Activated naive CD4-positive, alpha-beta T cell treated with anti-CD3 and anti-CD28 coated beads, Interleukin-2, amount 10 ng/mL, durations not matched to agents 7 days and 5 days (primary cell): ENCODE measurements at regions not wholly inside any gene's neighbourhood (a gene's known extent, or its start where the extent isn't known, plus 50 kb on each side); places are given as distances from the start of the nearest gene placed in this dataset.
A peak's percentile ranks its signal among the peaks of the same experiment; 100 is the strongest.
"Not testable (repeated sequence)": the region's sequence is repeated elsewhere in the genome, so short reads cannot be mapped to it uniquely, and the experiment has no call there.

Experiments used
- CTCF ChIA-PET: fragments of 350-600 bp; sonication (Branson Sonifier 250); formaldehyde crosslinking; loops from one replicate; lab custom pipeline; 2021; ENCODE audit warnings: antibody characterized with exemption; lab: Charles Lee
- DNase-seq: peaks from one replicate; pipeline ENCODE4 v3.0.0-alpha.2; 2020
- H3K27ac Mint-ChIP-seq: one replicate; pipeline ENCODE4 v1.8.0; 2021; ENCODE audit warnings: mild to moderate bottlenecking, moderate library complexity, mixed read lengths
- H3K27me3 Mint-ChIP-seq: one replicate; pipeline ENCODE4 v1.8.0; 2021; ENCODE audit warnings: mild to moderate bottlenecking, mixed read lengths
- H3K36me3 Mint-ChIP-seq: one replicate; pipeline ENCODE4 v1.8.0; 2021; ENCODE audit warnings: mixed read lengths
- H3K4me1 Mint-ChIP-seq: one replicate; pipeline ENCODE4 v1.8.0; 2021; ENCODE audit warnings: mixed read lengths
- H3K4me3 Mint-ChIP-seq: one replicate; pipeline ENCODE4 v1.8.0; 2021; ENCODE audit warnings: mild to moderate bottlenecking, moderate library complexity, mixed read lengths
- H3K9me3 Mint-ChIP-seq: one replicate; pipeline ENCODE4 v1.8.0; 2021; ENCODE audit warnings: mixed read lengths

DNA sequence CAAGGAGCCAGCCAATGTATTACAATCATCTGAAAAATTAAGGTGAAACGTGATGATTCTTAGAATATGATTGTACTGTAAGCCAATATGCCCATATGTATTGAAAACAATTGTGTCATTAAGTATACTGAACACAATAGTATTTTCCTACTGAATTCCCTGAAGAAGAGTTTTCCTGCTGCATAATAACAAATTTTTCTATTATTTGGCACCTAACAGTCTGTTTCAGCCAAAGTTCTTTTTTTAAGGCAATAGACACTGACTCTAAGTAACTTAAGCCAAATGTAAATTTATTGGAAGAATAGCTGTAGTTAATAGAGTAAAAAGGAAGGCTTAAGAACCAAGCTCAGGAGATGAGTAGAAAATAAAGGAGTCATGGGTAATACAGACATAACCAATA lies 220.6 kb downstream of the PPP4R3C start:
- Mint-ChIP-seq H3K36me3 (no peaks in the 10 kb centered on the region), H3K4me1 (no peaks in the 10 kb centered on the region), H3K27ac (no peak overlapping the region), H3K9me3 (peaks cover 5% of the 10 kb centered on the region), H3K4me3 (no peak overlapping the region), H3K27me3 (no peaks in the 10 kb centered on the region)
- CTCF ChIA-PET: no interaction called here
- DNase-seq: no peak

DNA sequence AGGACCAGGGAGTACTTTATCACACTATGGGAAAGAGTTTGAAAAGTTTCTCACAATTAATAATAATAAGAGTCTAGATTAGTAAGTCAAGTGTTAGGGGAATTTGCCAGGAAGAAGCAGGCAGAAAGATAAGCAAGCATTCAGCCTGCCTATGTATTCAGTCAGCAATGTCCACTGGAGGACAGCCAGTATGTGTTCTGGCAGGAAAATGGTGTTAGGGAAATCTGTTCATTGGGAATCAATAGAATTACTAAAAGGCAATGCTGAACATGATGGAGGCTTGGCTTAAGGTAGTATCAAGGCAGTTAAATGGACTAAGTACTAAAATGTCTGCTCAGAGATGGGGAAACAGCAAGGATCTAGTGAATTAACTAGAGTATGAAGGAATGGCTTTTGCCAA lies 221.2 kb downstream of the PPP4R3C start:
- Mint-ChIP-seq H3K27ac (no peak overlapping the region), H3K4me3 (no peak overlapping the region), H3K9me3 (peaks cover 5% of the 10 kb centered on the region), H3K36me3 (no peaks in the 10 kb centered on the region), H3K4me1 (no peaks in the 10 kb centered on the region), H3K27me3 (no peaks in the 10 kb centered on the region)
- no peak for DNase-seq
- CTCF ChIA-PET: no interaction called here

DNA sequence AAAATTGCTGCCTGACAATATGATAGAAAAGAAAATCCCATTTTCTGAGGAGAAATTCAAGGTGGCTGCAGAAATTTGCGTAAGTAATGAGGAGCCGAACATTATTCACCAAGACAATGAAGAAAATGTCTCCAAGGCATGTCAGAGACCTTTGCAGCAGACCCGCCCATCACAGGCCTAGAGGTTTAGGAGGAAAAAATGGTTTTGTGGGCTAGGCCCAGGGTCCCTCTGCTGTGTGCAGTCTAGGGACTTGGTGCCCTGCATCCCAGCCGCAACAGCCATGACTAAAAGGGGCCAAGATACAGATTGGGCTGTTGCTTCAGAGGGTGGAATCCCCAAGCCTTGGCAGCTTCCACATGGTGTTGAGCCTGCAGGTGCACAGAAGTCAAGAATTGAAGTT lies 223.1 kb downstream of the PPP4R3C start:
- CTCF ChIA-PET, H3K27ac Mint-ChIP-seq, DNase-seq, H3K4me3 Mint-ChIP-seq, H3K4me1 Mint-ChIP-seq, H3K27me3 Mint-ChIP-seq, H3K36me3 Mint-ChIP-seq, H3K9me3 Mint-ChIP-seq: not testable (repeated sequence)

GRCh38 chrX:27236681-27237080 lies 226.5 kb downstream of the PPP4R3C start:
- no peaks in the 10 kb centered on the region for H3K36me3 Mint-ChIP-seq
- no peak overlapping the region for H3K4me3 Mint-ChIP-seq
- CTCF ChIA-PET: no interaction called here
- DNase-seq: no peak
- no peaks in the 10 kb centered on the region for H3K27me3 Mint-ChIP-seq
- H3K27ac Mint-ChIP-seq: no peak overlapping the region
- no peaks in the 10 kb centered on the region for H3K4me1 Mint-ChIP-seq
- H3K9me3 Mint-ChIP-seq: peaks cover 3% of the 10 kb centered on the region

DNA sequence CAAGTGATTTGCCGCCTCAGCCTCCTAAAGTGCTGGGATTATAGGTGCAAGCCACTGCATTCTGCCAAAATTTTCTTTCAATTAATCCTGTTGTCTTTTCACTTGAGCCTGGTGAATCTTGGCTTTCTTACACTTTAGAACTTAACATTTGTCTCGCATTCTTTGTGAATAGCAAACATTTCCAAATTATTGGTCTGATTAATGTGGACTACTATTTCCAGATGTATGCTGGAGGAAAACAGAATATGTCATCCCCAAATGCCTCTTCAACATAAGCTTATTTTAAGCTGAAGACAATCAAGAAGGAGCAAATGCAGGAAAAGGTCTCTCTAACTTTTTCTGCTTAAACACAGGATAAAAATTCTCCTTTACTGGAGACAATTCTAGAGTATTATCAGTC lies 233.4 kb downstream of the PPP4R3C start:
- DNase-seq: no peak
- Mint-ChIP-seq H3K9me3 (no peaks in the 10 kb centered on the region), H3K36me3 (no peaks in the 10 kb centered on the region), H3K27me3 (no peaks in the 10 kb centered on the region), H3K4me3 (no peak overlapping the region), H3K4me1 (no peaks in the 10 kb centered on the region), H3K27ac (no peak overlapping the region)
- CTCF ChIA-PET: no interaction called here

- Mint-ChIP-seq H3K27me3 (no peaks in the 10 kb centered on the region), H3K4me1 (no peaks in the 10 kb centered on the region), H3K36me3 (no peaks in the 10 kb centered on the region), H3K27ac (no peak overlapping the region), H3K4me3 (no peak overlapping the region), H3K9me3 (peaks cover 4% of the 10 kb centered on the region)
- CTCF ChIA-PET: no interaction called here
- no peak for DNase-seq
Observed at GRCh38 chrX:27222661-27223060, 240.5 kb downstream of the PPP4R3C start.

DNA sequence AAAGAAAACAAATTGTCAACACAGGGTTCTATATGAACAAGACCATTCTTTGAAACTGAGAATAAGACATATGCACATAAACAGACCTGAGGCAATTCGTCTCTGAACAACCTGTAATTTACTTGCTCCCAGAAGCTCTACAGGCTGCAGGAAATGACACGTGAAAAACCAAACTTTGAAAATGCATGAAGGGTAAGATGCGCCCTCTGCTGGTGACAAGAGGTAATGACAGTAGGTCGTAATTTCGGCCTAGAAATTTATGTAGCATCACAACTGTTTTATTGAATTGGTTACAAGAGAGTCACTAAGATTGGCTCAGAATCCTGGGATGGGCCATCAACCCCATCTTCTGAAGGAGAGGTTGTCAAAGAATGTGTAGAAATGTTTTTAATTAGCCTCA lies 276.5 kb downstream of the PPP4R3C start:
- CTCF ChIA-PET: interaction anchor here (1.4 kb wide), 1 partner anchor 38 kb away, joined by 3 read pairs; no protein-coding TSS in a partner anchor
- Mint-ChIP-seq H3K9me3 (no peaks in the 10 kb centered on the region), H3K27me3 (no peaks in the 10 kb centered on the region), H3K27ac (no peak overlapping the region), H3K4me3 (no peak overlapping the region), H3K36me3 (no peaks in the 10 kb centered on the region), H3K4me1 (no peaks in the 10 kb centered on the region)
- peak; percentile 36 for DNase-seq

- no peak for DNase-seq
- Mint-ChIP-seq H3K4me3 (no peak overlapping the region), H3K4me1 (no peaks in the 10 kb centered on the region), H3K9me3 (no peaks in the 10 kb centered on the region), H3K36me3 (no peaks in the 10 kb centered on the region), H3K27ac (no peak overlapping the region), H3K27me3 (no peaks in the 10 kb centered on the region)
- CTCF ChIA-PET: no interaction called here
Observed at GRCh38 chrX:27163236-27163635, 299.9 kb downstream of the PPP4R3C start.

DNA sequence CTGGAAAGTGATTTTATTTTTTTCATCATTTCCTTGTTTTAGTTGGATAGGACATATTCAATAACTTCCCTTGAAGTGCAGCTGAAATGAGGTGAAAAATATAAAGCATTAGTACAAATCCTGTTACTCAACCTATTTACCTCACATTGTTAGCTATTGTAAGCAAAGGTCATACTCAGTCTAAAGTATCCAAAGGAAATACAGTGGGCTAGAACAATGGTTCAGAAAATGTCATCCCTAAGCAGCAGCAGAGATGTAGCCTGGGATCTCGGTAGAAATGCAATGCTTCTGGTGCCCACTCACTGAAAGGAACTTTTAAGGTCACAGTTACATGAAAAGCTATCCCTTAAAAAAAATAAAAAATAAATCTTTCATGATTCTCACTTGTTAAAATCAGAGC lies 300.6 kb downstream of the PPP4R3C start:
- DNase-seq: no peak
- CTCF ChIA-PET: no interaction called here
- no peaks in the 10 kb centered on the region for H3K36me3 Mint-ChIP-seq
- no peaks in the 10 kb centered on the region for H3K4me1 Mint-ChIP-seq
- no peaks in the 10 kb centered on the region for H3K9me3 Mint-ChIP-seq
- H3K4me3 Mint-ChIP-seq: no peak overlapping the region
- no peak overlapping the region for H3K27ac Mint-ChIP-seq
- no peaks in the 10 kb centered on the region for H3K27me3 Mint-ChIP-seq

DNA sequence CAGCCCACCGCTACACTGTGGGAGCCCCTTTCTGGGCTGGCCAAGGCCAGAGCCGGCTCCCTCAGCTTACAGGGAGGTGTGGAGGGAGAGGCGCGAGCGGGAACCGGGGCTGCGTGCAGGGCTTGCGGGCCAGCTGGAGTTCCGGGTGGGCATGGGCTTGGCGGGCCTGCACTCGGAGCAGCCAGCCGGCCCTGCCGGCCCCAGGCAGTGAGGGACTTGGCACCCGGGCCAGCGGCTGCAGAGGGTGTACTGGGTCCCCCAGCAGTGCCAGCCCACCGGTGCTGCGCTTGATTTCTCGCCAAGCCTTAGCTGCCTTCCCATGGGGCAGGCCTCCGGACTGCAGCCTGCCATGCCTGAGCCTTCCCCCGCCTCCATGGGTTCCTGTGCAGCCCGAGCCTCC lies 306.2 kb downstream of the PPP4R3C start:
- DNase-seq, H3K36me3 Mint-ChIP-seq, H3K9me3 Mint-ChIP-seq, H3K4me3 Mint-ChIP-seq, H3K27me3 Mint-ChIP-seq, H3K27ac Mint-ChIP-seq, H3K4me1 Mint-ChIP-seq, CTCF ChIA-PET: not testable (repeated sequence)

GRCh38 chrX:27136325-27136724 lies 326.8 kb downstream of the PPP4R3C start:
- CTCF ChIA-PET: no interaction called here
- Mint-ChIP-seq H3K27me3 (no peaks in the 10 kb centered on the region), H3K36me3 (no peaks in the 10 kb centered on the region), H3K4me3 (no peak overlapping the region), H3K4me1 (no peaks in the 10 kb centered on the region), H3K27ac (no peak overlapping the region), H3K9me3 (no peaks in the 10 kb centered on the region)
- DNase-seq: no peak

DNA sequence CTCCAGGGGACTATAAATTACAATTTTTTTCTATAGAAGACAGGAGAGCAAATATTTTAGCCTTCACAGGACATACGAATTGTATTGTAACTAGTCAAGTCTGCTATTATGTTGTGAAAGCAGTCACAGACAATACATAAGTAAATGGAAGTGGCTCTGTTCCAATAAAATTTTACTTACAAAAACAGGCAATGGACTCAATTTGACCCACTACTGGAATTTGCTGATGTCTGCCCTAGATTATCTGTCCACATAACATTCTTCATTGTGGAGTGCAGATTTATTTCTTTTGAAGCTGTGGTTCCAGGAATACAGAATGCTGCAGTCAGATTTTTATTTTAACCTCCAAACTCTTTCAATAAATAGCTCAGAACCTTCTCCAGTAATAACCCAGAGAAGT lies 330.3 kb downstream of the PPP4R3C start:
- no peaks in the 10 kb centered on the region for H3K27me3 Mint-ChIP-seq
- no peak overlapping the region for H3K27ac Mint-ChIP-seq
- H3K4me1 Mint-ChIP-seq: no peaks in the 10 kb centered on the region
- H3K9me3 Mint-ChIP-seq: peaks cover 3% of the 10 kb centered on the region
- CTCF ChIA-PET: no interaction called here
- H3K36me3 Mint-ChIP-seq: no peaks in the 10 kb centered on the region
- no peak overlapping the region for H3K4me3 Mint-ChIP-seq
- no peak for DNase-seq

- CTCF ChIA-PET, H3K9me3 Mint-ChIP-seq, H3K36me3 Mint-ChIP-seq, H3K27me3 Mint-ChIP-seq, DNase-seq, H3K27ac Mint-ChIP-seq, H3K4me3 Mint-ChIP-seq, H3K4me1 Mint-ChIP-seq: not testable (repeated sequence)
Observed at GRCh38 chrX:27087176-27087575, 376.0 kb downstream of the PPP4R3C start.

GRCh38 chrX:27086237-27086636 lies 376.9 kb downstream of the PPP4R3C start:
- H3K36me3 Mint-ChIP-seq: no peaks in the 10 kb centered on the region
- H3K4me1 Mint-ChIP-seq: no peaks in the 10 kb centered on the region
- H3K27me3 Mint-ChIP-seq: no peaks in the 10 kb centered on the region
- no peaks in the 10 kb centered on the region for H3K9me3 Mint-ChIP-seq
- CTCF ChIA-PET: no interaction called here
- H3K4me3 Mint-ChIP-seq: no peak overlapping the region
- no peak for DNase-seq
- no peak overlapping the region for H3K27ac Mint-ChIP-seq

GRCh38 chrX:27085346-27085745 lies 377.8 kb downstream of the PPP4R3C start:
- no peaks in the 10 kb centered on the region for H3K27me3 Mint-ChIP-seq
- no peaks in the 10 kb centered on the region for H3K4me1 Mint-ChIP-seq
- no peak for DNase-seq
- CTCF ChIA-PET: no interaction called here
- H3K9me3 Mint-ChIP-seq: no peaks in the 10 kb centered on the region
- H3K4me3 Mint-ChIP-seq: no peak overlapping the region
- H3K36me3 Mint-ChIP-seq: no peaks in the 10 kb centered on the region
- no peak overlapping the region for H3K27ac Mint-ChIP-seq

DNA sequence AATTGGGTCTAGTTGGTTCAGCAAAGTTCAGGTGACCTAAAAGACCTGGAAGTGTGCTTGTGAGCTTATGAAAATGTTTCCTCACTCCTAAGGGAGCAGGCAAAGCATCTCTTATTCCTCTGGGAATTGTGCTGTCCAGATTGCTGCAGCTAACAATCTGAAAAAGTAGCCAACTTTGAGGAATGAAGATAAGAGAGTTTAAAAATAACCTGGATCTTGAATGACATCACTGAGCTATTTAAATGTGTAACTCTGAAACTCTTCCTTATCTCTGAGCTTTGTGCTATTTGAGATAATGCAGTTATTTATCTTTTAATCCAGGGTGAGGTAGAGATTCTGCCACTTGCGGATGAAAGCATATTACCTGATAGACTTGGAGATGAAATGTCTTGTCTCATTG lies 384.8 kb downstream of the PPP4R3C start:
- no peaks in the 10 kb centered on the region for H3K36me3 Mint-ChIP-seq
- no peaks in the 10 kb centered on the region for H3K4me1 Mint-ChIP-seq
- no peaks in the 10 kb centered on the region for H3K27me3 Mint-ChIP-seq
- DNase-seq: no peak
- no peak overlapping the region for H3K4me3 Mint-ChIP-seq
- CTCF ChIA-PET: no interaction called here
- peaks cover 6% of the 10 kb centered on the region for H3K9me3 Mint-ChIP-seq
- H3K27ac Mint-ChIP-seq: no peak overlapping the region
